CD8-positive, alpha-beta memory T cell (primary cell): ENCODE measurements at regions not wholly inside any gene's neighbourhood (a gene's known extent, or its start where the extent isn't known, plus 50 kb on each side); places are given as distances from the start of the nearest gene placed in this dataset.
A peak's percentile ranks its signal among the peaks of the same experiment; 100 is the strongest.

ENCODE experiments used
- CTCF ChIA-PET: fragments of 350-600 bp; sonication (Branson Sonifier 250); formaldehyde crosslinking; loops from one replicate; lab custom pipeline; 2021; ENCODE audit warnings: antibody characterized with exemption; lab: Charles Lee
- POLR2A ChIA-PET: fragments of 350-600 bp; sonication (Branson Sonifier 250); formaldehyde crosslinking; loops from one replicate; lab custom pipeline; 2021; ENCODE audit warnings: antibody characterized with exemption; lab: Charles Lee
- DNase-seq, 5 donors: peaks; one replicate each; pipeline versions ENCODE4 v3.0.0 to v3.0.0-alpha.2; 2020 to 2022; ENCODE audit warnings: mixed read lengths in 1 of 5
- H3K27ac ChIP-seq: one replicate; pipeline ENCODE4 v1.7.0; 2013; ENCODE audit warnings: low read depth, mild to moderate bottlenecking, low read length, moderate library complexity
- H3K27me3 ChIP-seq: 2 replicates; pipeline ENCODE4 v1.7.0; 2013; ENCODE audit warnings: low read length, mild to moderate bottlenecking; ENCODE audit not compliant: insufficient read depth, poor library complexity, severe bottlenecking
- H3K36me3 ChIP-seq: 2 replicates; pipeline ENCODE4 v1.7.0; 2013; ENCODE audit warnings: mild to moderate bottlenecking, low read length, moderate library complexity; ENCODE audit not compliant: insufficient read depth
- H3K4me1 ChIP-seq: 2 replicates; pipeline ENCODE4 v1.7.0; 2013; ENCODE audit warnings: mild to moderate bottlenecking, low read length, moderate library complexity; ENCODE audit not compliant: insufficient read depth
- H3K4me3 ChIP-seq: 2 replicates; pipeline ENCODE4 v1.7.0; 2013; ENCODE audit warnings: mild to moderate bottlenecking, low read length
- H3K9me3 ChIP-seq: 2 replicates; pipeline ENCODE4 v1.7.0; 2013; ENCODE audit warnings: mild to moderate bottlenecking, low read length
- H3K27ac Mint-ChIP-seq, 8 donors: one replicate each; pipeline ENCODE4 v1.8.0; 2020 to 2021; ENCODE audit warnings: mixed read lengths in 8 of 8, mild to moderate bottlenecking in 6 of 8, inconsistent platforms in 3 of 8, moderate library complexity in 3 of 8
- H3K27me3 Mint-ChIP-seq, 2 donors: one replicate each; pipeline ENCODE4 v1.8.0; 2020 to 2021; ENCODE audit warnings: mixed read lengths in 2 of 2, mild to moderate bottlenecking in 1 of 2, moderate library complexity in 1 of 2
- H3K36me3 Mint-ChIP-seq, 3 donors: one replicate each; pipeline ENCODE4 v1.8.0; 2020 to 2021; ENCODE audit warnings: mixed read lengths in 3 of 3, inconsistent platforms in 1 of 3, mild to moderate bottlenecking in 1 of 3
- H3K4me1 Mint-ChIP-seq, 3 donors: one replicate each; pipeline ENCODE4 v1.8.0; 2020 to 2021; ENCODE audit warnings: mixed read lengths in 3 of 3, inconsistent platforms in 1 of 3, mild to moderate bottlenecking in 1 of 3
- H3K4me3 Mint-ChIP-seq, 7 donors: one replicate each; pipeline ENCODE4 v1.8.0; 2020 to 2021; ENCODE audit warnings: mixed read lengths in 7 of 7, mild to moderate bottlenecking in 6 of 7, moderate library complexity in 4 of 7, inconsistent platforms in 2 of 7
- H3K9me3 Mint-ChIP-seq, 5 donors: one replicate each; pipeline ENCODE4 v1.8.0; 2020 to 2022; ENCODE audit warnings: mixed read lengths in 5 of 5, mild to moderate bottlenecking in 3 of 5, moderate library complexity in 2 of 5, inconsistent platforms in 1 of 5

DNA sequence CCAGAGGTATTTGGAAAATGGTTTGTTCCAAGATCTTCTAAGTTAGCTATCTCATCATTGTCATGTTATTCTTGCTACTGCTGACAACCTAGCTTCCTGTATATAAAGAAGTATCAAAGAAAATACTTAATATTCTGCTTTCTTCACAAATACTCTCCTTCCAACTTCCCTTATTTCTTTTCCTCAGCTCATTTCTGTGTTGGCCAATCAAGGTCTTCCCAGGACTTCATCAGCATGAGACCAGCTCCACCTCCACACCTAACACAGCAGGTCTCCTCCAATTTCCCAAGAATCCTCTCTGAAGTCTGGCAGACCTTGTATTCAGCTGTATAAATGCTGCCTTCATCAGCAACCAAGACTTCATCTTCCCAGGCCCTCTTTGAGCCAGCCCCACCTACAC is 538.6 kb upstream of the JARID2 start:
- Mint-ChIP-seq H3K36me3 (no peaks in the 10 kb centered on the region), H3K27ac (peak overlapping the region in 1 of 8 donors; percentile 42), H3K9me3 (no peaks in the 10 kb centered on the region), H3K4me3 (no peak overlapping the region), H3K27me3 (peaks cover 4 to 15% of the 10 kb centered on the region in 2 donors), H3K4me1 (peaks cover 0 to 20% (median 6%) of the 10 kb centered on the region in 3 donors)
- ChIA-PET CTCF (no interaction called here), POLR2A (no interaction called here)
- Histone ChIP-seq H3K9me3 (no peaks in the 10 kb centered on the region), H3K27me3 (no peaks in the 10 kb centered on the region), H3K4me3 (no peak overlapping the region), H3K27ac (no peak overlapping the region), H3K4me1 (no peaks in the 10 kb centered on the region), H3K36me3 (no peaks in the 10 kb centered on the region)
- DNase-seq = no peak

GRCh38 chr6:14707971-14708465 is 537.9 kb upstream of the JARID2 start:
- no peaks in the 10 kb centered on the region for H3K9me3 Mint-ChIP-seq
- CTCF ChIA-PET = interaction anchor here (0.6 kb wide), 1 partner anchor 17 kb away, joined by 3 read pairs; no protein-coding TSS in a partner anchor
- Histone ChIP-seq H3K9me3 (no peaks in the 10 kb centered on the region), H3K36me3 (no peaks in the 10 kb centered on the region), H3K4me3 (no peak overlapping the region), H3K27me3 (no peaks in the 10 kb centered on the region), H3K4me1 (no peaks in the 10 kb centered on the region), H3K27ac (no peak overlapping the region)
- no peak overlapping the region for H3K27ac Mint-ChIP-seq
- H3K4me1 Mint-ChIP-seq = peaks cover 0 to 17% (median 6%) of the 10 kb centered on the region in 3 donors
- H3K4me3 Mint-ChIP-seq = no peak overlapping the region
- peaks cover 4 to 15% of the 10 kb centered on the region in 2 donors for H3K27me3 Mint-ChIP-seq
- POLR2A ChIA-PET = no interaction called here
- H3K36me3 Mint-ChIP-seq = no peaks in the 10 kb centered on the region
- no peak for DNase-seq

GRCh38 chr6:14709066-14709670 is 536.7 kb upstream of the JARID2 start:
- POLR2A ChIA-PET = no interaction called here
- no peak overlapping the region for H3K27ac Mint-ChIP-seq
- Histone ChIP-seq H3K4me1 (no peaks in the 10 kb centered on the region), H3K27me3 (no peaks in the 10 kb centered on the region), H3K4me3 (no peak overlapping the region), H3K27ac (no peak overlapping the region), H3K9me3 (no peaks in the 10 kb centered on the region), H3K36me3 (no peaks in the 10 kb centered on the region)
- H3K9me3 Mint-ChIP-seq = no peaks in the 10 kb centered on the region
- H3K36me3 Mint-ChIP-seq = no peaks in the 10 kb centered on the region
- peaks cover 0 to 17% (median 6%) of the 10 kb centered on the region in 3 donors for H3K4me1 Mint-ChIP-seq
- CTCF ChIA-PET = no interaction called here
- peaks cover 4 to 15% of the 10 kb centered on the region in 2 donors for H3K27me3 Mint-ChIP-seq
- H3K4me3 Mint-ChIP-seq = no peak overlapping the region
- no peak for DNase-seq

GRCh38 chr6:14709900-14710299 is 536.0 kb upstream of the JARID2 start:
- no peaks in the 10 kb centered on the region for H3K36me3 ChIP-seq
- ChIA-PET POLR2A (no interaction called here), CTCF (no interaction called here)
- H3K27ac ChIP-seq = peak overlapping the region; percentile 45
- Mint-ChIP-seq H3K27me3 (peaks cover 4 to 13% of the 10 kb centered on the region in 2 donors), H3K4me3 (no peak overlapping the region), H3K36me3 (no peaks in the 10 kb centered on the region), H3K9me3 (no peaks in the 10 kb centered on the region), H3K27ac (no peak overlapping the region), H3K4me1 (peaks cover 0 to 17% (median 6%) of the 10 kb centered on the region in 3 donors)
- H3K9me3 ChIP-seq = no peaks in the 10 kb centered on the region
- H3K27me3 ChIP-seq = no peaks in the 10 kb centered on the region
- no peak for DNase-seq
- no peaks in the 10 kb centered on the region for H3K4me1 ChIP-seq
- no peak overlapping the region for H3K4me3 ChIP-seq

- H3K9me3 ChIP-seq = no peaks in the 10 kb centered on the region
- H3K27me3 Mint-ChIP-seq = peaks cover 4 to 11% of the 10 kb centered on the region in 2 donors
- ChIA-PET CTCF (no interaction called here), POLR2A (no interaction called here)
- DNase-seq = no peak
- H3K27me3 ChIP-seq = no peaks in the 10 kb centered on the region
- peak overlapping the region; percentile 45 for H3K27ac ChIP-seq
- H3K36me3 Mint-ChIP-seq = no peaks in the 10 kb centered on the region
- H3K4me1 ChIP-seq = no peaks in the 10 kb centered on the region
- H3K27ac Mint-ChIP-seq = no peak overlapping the region
- H3K9me3 Mint-ChIP-seq = no peaks in the 10 kb centered on the region
- H3K36me3 ChIP-seq = no peaks in the 10 kb centered on the region
- H3K4me3 Mint-ChIP-seq = no peak overlapping the region
- no peak overlapping the region for H3K4me3 ChIP-seq
- H3K4me1 Mint-ChIP-seq = peaks cover 0 to 17% (median 6%) of the 10 kb centered on the region in 3 donors
Observed at GRCh38 chr6:14710421-14710820, 535.4 kb upstream of the JARID2 start.

DNA sequence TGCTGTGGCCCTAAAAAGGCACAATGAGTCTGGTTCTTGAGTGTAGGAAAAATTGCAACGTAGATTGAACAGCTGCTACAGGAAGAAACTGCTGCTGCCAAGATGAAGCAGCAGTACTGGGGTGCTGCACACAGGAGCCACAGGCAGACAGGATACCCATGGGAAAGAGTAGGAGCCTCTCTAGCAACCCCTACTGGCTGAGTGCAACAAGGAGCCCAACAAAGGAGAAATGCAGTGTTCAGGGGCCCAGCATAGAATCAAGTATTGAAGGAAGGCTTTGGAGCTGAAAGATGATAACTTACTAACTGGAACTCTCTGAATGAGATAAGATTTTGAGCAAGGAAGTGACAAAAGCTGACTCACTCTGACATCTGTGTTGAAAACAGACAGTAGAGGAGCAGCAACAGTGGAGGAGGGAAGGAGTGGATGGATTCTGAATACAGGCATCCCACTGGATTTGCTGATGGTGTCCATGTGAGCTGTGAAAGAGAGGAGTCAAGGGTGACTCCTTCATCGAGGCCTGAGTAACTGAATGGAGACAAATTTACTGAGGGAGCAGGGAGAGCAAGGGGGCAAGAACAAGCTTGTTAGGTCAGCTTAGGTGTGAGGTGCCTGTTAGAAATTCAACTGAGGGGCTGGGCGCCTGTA is 534.7 kb upstream of the JARID2 start:
- Histone ChIP-seq H3K4me1 (no peaks in the 10 kb centered on the region), H3K4me3 (no peak overlapping the region), H3K36me3 (no peaks in the 10 kb centered on the region), H3K9me3 (no peaks in the 10 kb centered on the region), H3K27me3 (no peaks in the 10 kb centered on the region), H3K27ac (peak overlapping the region; percentile 45)
- Mint-ChIP-seq H3K4me3 (no peak overlapping the region), H3K4me1 (peaks cover 0 to 20% (median 4%) of the 10 kb centered on the region in 3 donors), H3K36me3 (no peaks in the 10 kb centered on the region), H3K27ac (peak overlapping the region in 2 of 8 donors; percentile 33 to 36), H3K9me3 (no peaks in the 10 kb centered on the region), H3K27me3 (peaks cover 4 to 8% of the 10 kb centered on the region in 2 donors)
- DNase-seq = peak in 3 of 5 donors; percentile 14 to 21 (median 20)
- CTCF ChIA-PET = interaction anchor here (0.8 kb wide), 1 partner anchor 501 kb away, joined by 3 read pairs; no protein-coding TSS in a partner anchor
- POLR2A ChIA-PET = no interaction called here

DNA sequence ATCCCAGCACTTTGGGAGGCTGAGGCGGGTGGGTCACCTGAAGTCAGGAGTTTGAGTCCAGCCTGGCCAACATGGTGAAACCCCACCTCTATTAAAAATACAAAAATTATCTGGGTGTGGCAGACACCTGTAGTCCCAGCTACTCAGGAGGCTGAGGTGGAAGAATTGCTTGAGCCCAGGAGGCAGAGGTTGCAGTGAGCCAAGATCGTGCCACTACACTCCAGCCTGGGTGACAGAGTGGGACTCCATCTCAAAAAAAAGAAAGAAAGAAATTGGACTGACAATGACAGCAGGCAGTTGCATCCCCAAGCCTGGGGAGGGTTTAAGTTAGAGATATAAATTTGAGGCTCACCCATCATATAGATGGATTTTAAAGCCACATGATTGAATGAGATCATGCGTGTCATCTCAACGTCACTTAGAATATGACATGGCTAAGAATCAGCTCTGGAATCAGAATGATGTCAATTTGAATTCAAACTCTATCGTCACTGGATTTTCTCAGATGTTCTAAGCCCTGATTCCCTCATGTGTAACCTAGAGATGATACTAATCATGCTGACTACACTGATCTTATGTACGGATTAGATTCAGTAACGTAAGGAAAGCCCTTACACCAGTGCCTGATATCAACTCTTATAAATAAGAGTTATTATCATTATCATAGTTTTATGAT is 534.0 kb upstream of the JARID2 start:
- no peak for DNase-seq
- POLR2A ChIA-PET = no interaction called here
- Mint-ChIP-seq H3K36me3 (no peaks in the 10 kb centered on the region), H3K4me3 (no peak overlapping the region), H3K9me3 (no peaks in the 10 kb centered on the region), H3K4me1 (peaks cover 4 to 17% (median 8%) of the 10 kb centered on the region in 3 donors), H3K27ac (no peak overlapping the region), H3K27me3 (peaks cover under 1 to 1% of the 10 kb centered on the region in 2 donors)
- Histone ChIP-seq H3K27me3 (no peaks in the 10 kb centered on the region), H3K4me3 (no peak overlapping the region), H3K27ac (peak overlapping the region; percentile 45), H3K9me3 (no peaks in the 10 kb centered on the region), H3K36me3 (no peaks in the 10 kb centered on the region), H3K4me1 (peaks cover 5% of the 10 kb centered on the region)
- CTCF ChIA-PET = interaction anchor here (0.8 kb wide), 1 partner anchor 502 kb away, joined by 3 read pairs; no protein-coding TSS in a partner anchor
